ENCODE measurements at regions not wholly inside any gene's neighbourhood (a gene's known extent, or its start where the extent isn't known, plus 50 kb on each side); places are given as distances from the start of the nearest gene placed in this dataset.

GRCh38 chr6:95318137-95318536 is 259.2 kb upstream of the MANEA start (continued):
- no peak for TF ChIP-seq ATF2 (CRISPR knock-in tag; IDR thresholded peaks at IDR 0.05; ENCODE audit: borderline replicate concordance, low read depth)
- no peak for TF ChIP-seq MAX (CRISPR knock-in tag; IDR thresholded peaks at IDR 0.05)
- no peak for TF ChIP-seq USF2 (CRISPR knock-in tag; IDR thresholded peaks at IDR 0.05)
- TF ChIP-seq CDX4 (CRISPR knock-in tag; IDR thresholded peaks at IDR 0.05; ENCODE audit: borderline replicate concordance) = no peak
- TF ChIP-seq OVOL2 (CRISPR knock-in tag; IDR thresholded peaks at IDR 0.05; ENCODE audit: borderline replicate concordance) = no peak
- no peak for TF ChIP-seq TEAD4 (CRISPR knock-in tag; IDR thresholded peaks at IDR 0.05)
- TF ChIP-seq KAT7 (CRISPR knock-in tag; IDR thresholded peaks at IDR 0.05; ENCODE audit: borderline replicate concordance) = no peak

- DNase-seq (ENCODE audit: low spot score) (no peak), ATAC-seq (no peak)
- H3K4me1 Mint-ChIP-seq = no peaks in the 10 kb centered on the region
- no peak overlapping the region for H3K4me3 Mint-ChIP-seq
- ChIA-PET POLR2A (no interaction called here), CTCF (no interaction called here)
- no peaks in the 10 kb centered on the region for H3K9me3 Mint-ChIP-seq
- no peak overlapping the region for H3K27ac Mint-ChIP-seq
- no peak for TF ChIP-seq ATF3 (CRISPR knock-in tag; conservative IDR thresholded peaks at IDR 0.05)
- TF ChIP-seq PRRX2 (CRISPR knock-in tag; IDR thresholded peaks at IDR 0.05) = no peak
- no peaks in the 10 kb centered on the region for H3K36me3 Mint-ChIP-seq
- H3K27me3 Mint-ChIP-seq (ENCODE audit: low read depth) = no peaks in the 10 kb centered on the region
Measured at GRCh38 chr6:95321126-95321525, 256.2 kb upstream of the MANEA start.

- no peak overlapping the region for H3K27ac Mint-ChIP-seq
- ATAC-seq (no peak), DNase-seq (ENCODE audit: low spot score) (no peak)
- no peaks in the 10 kb centered on the region for H3K9me3 Mint-ChIP-seq
- ChIA-PET POLR2A (no interaction called here), CTCF (no interaction called here)
- H3K27me3 Mint-ChIP-seq (ENCODE audit: low read depth) = no peaks in the 10 kb centered on the region
- H3K4me3 Mint-ChIP-seq = no peak overlapping the region
- no peaks in the 10 kb centered on the region for H3K36me3 Mint-ChIP-seq
- no peaks in the 10 kb centered on the region for H3K4me1 Mint-ChIP-seq
- TF ChIP-seq RORB (CRISPR knock-in tag; IDR thresholded peaks at IDR 0.05) = no peak
- no peak for TF ChIP-seq MAX (CRISPR knock-in tag; IDR thresholded peaks at IDR 0.05)
- no peak for TF ChIP-seq MXD4 (CRISPR knock-in tag; IDR thresholded peaks at IDR 0.05; ENCODE audit: borderline replicate concordance)
- no peak for TF ChIP-seq ETV6 (CRISPR knock-in tag; IDR thresholded peaks at IDR 0.05)
- no peak for TF ChIP-seq ZNF416 (CRISPR knock-in tag; IDR thresholded peaks at IDR 0.05)
- TF ChIP-seq IRF2 (CRISPR knock-in tag; IDR thresholded peaks at IDR 0.05; ENCODE audit: borderline replicate concordance, low read depth) = no peak
- no peak for TF ChIP-seq IRF1 (CRISPR knock-in tag; IDR thresholded peaks at IDR 0.05)
- no peak for TF ChIP-seq E2F1 (CRISPR knock-in tag; IDR thresholded peaks at IDR 0.05)
- TF ChIP-seq ZNF425 (CRISPR knock-in tag; conservative IDR thresholded peaks at IDR 0.05) = no peak
- TF ChIP-seq E2F5 (CRISPR knock-in tag; IDR thresholded peaks at IDR 0.05) = no peak
- TF ChIP-seq ATF2 (CRISPR knock-in tag; IDR thresholded peaks at IDR 0.05; ENCODE audit: borderline replicate concordance, low read depth) = no peak
Measured at GRCh38 chr6:95325916-95326315, 251.4 kb upstream of the MANEA start.

Data from WTC11 (cell line).